ENCODE measurements at regions not wholly inside any gene's neighbourhood (a gene's known extent, or its start where the extent isn't known, plus 50 kb on each side); places are given as distances from the start of the nearest gene placed in this dataset.

DNA sequence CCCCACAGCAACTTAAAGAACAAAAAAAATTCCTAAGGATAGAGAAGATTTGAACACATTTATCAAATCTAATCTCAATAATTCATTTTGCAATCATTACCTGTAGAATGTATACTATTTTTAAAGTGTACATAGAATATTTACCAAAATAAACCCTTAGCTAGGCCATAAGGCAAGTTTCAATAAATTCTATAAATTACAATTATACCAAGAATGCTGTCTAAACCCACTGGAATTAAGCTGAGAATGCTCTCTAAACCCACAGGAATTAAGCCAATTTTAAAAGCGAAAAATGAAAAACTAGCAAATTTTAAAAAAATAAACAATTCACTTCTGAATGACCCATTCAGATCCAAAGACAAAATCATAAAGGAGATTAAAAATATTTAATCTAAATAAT, 540.4 kb upstream of the NBEA start:
- no peak for DNase-seq (ENCODE audit: low read depth)
- no peak for TF ChIP-seq CTCF (conservative IDR thresholded peaks at IDR 0.05; ENCODE audit: low read length)
- H3K4me3 ChIP-seq (ENCODE audit: low read length) = no peak overlapping the region

DNA sequence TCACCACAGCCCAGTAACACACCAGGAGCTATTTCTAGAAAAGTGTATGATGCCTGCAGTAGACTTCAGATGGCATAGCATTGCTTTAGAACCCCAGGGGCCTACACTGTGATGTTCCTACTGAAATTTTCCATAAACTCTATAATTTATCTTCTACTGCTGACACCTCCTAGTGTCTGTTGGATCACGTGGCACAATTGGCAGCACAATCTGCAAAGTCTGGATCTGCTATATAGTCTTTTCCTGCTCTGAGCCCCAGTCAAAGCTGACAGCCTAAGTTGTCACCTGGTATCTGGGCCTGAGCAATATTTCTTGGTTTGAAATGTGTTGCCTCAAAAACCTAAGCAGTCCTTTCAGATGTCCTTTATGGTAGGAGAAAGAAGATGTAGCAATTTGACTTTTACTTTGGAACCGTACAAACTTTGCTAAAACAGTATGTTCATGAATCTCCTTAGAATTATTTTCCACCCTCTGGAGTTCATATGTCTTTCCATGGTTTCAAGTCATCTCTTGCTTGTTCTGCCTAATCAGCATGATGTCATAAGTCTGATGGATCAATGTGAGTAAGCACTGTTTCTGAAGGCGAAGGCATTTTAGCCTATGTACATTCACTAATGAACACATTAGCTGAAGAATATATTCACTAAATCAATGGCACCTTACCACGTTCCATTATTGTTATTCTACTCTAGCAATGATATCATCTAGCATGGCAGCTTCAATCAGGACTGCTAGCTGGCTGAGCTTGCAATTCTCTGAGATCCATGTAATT, 536.5 kb upstream of the NBEA start:
- H3K4me3 ChIP-seq (ENCODE audit: low read length) = no peak overlapping the region
- no peak for TF ChIP-seq CTCF (conservative IDR thresholded peaks at IDR 0.05; ENCODE audit: low read length)
- no peak for DNase-seq (ENCODE audit: low read depth)

GRCh38 chr13:34408640-34409039, 533.4 kb upstream of the NBEA start:
- no peak overlapping the region for H3K4me3 ChIP-seq (ENCODE audit: low read length)
- DNase-seq (ENCODE audit: low read depth) = no peak
- no peak for TF ChIP-seq CTCF (conservative IDR thresholded peaks at IDR 0.05; ENCODE audit: low read length)

DNA sequence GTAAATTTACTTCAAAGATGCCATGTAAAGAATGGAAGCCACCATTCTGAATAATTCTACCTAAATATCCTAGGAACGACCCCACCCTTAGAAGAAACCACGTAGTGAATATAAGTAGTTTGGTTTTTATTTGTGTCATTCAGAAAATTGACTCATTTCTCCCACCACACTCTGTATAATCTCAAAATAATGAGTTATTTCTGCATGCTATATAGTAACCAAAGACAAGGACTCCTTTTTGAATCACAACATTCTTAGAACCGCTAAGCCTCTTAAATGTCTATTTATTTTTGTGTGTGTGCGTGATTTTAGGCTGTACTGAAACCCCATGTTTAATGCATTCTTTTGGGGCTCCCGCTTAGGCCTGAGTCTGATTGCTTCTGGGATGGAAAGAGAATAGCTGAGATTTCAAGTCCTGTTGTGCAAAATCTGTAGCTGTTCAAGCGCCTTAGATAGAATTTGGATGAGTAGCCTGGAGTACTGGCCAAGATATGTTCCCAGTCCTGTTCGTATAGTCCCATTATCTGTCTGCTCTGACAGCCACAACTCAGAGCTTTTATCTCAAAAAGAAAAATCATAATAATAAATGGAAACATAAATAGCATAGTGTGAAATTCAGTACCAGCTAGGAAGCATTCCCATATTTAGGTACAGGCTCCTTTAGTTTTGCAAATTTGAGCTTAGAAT, 532.4 kb upstream of the NBEA start:
- TF ChIP-seq CTCF (conservative IDR thresholded peaks at IDR 0.05; ENCODE audit: low read length) = no peak
- no peak for DNase-seq (ENCODE audit: low read depth)
- H3K4me3 ChIP-seq (ENCODE audit: low read length) = no peak overlapping the region

DNA sequence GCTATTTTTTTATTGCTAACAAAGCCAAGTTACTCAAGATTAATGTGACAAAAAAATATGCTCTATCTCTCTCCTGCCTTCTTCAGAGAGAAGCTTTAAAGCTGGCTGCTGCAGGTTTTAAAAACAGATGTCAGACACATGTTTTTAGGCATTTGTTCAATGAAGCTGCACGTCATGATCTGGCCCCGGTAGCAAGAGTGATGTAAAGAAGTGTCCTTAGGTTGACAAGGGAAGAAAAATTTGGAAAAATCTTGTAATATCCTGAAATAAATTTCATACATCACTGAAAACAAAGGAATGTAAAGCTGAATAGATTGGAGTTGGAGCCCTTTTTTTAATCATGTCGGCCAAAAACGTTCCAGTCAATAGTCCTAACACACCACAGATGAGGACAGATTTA, 531.4 kb upstream of the NBEA start:
- peak; percentile 90 for DNase-seq (ENCODE audit: low read depth)
- no peak overlapping the region for H3K4me3 ChIP-seq (ENCODE audit: low read length)
- TF ChIP-seq CTCF (conservative IDR thresholded peaks at IDR 0.05; ENCODE audit: low read length) = no peak

DNA sequence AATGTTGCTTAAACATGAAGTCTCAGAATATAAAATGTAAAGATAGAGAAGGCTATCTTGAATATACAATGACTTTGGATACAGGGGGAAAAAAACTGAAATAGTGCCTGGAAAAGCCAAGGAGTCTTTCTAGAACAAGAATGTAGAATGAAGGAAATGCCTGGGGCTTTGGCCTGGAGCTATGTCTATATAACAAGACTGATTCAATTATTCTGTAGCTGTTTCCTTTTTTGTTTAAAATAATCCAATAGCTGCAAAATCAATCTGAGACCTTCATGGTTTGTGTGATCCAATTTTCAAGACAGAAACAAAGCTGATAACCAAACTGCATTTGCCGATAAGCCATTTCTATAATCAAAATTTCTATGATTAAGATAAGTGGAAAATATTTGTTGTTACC, 530.9 kb upstream of the NBEA start:
- no peak for DNase-seq (ENCODE audit: low read depth)
- no peak overlapping the region for H3K4me3 ChIP-seq (ENCODE audit: low read length)
- no peak for TF ChIP-seq CTCF (conservative IDR thresholded peaks at IDR 0.05; ENCODE audit: low read length)

DNA sequence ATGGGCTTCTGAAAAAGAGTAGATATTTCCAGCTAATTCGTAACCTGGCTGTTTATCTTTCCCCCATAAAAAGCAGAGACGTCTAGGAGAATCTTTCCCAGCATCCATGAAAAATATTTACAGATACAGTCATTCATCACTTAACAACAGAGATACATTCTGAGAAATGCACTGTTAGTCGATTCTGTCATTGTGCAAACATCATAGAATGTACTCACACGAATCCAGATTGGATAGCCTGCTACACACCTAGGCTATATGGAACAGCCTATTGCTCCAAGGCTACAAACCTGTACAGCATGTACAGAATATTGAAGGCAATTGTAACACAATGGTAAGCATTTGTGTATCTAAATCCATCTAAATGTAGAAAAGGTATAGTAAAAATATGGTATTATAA, 530.2 kb upstream of the NBEA start:
- no peak for TF ChIP-seq CTCF (conservative IDR thresholded peaks at IDR 0.05; ENCODE audit: low read length)
- no peak for DNase-seq (ENCODE audit: low read depth)
- H3K4me3 ChIP-seq (ENCODE audit: low read length) = no peak overlapping the region

Measured in AG10803 (cell line).